Retina (tissue), 1 donor: ENCODE measurements at regions not wholly inside any gene's neighbourhood (a gene's known extent, or its start where the extent isn't known, plus 50 kb on each side); places are given as distances from the start of the nearest gene placed in this dataset.
"Not testable (repeated sequence)": the region's sequence is repeated elsewhere in the genome, so short reads cannot be mapped to it uniquely, and the experiment has no call there.

Source experiments
- DNase-seq: peaks from one replicate; pipeline ENCODE4 v3.0.0-alpha.2; 2016

DNA sequence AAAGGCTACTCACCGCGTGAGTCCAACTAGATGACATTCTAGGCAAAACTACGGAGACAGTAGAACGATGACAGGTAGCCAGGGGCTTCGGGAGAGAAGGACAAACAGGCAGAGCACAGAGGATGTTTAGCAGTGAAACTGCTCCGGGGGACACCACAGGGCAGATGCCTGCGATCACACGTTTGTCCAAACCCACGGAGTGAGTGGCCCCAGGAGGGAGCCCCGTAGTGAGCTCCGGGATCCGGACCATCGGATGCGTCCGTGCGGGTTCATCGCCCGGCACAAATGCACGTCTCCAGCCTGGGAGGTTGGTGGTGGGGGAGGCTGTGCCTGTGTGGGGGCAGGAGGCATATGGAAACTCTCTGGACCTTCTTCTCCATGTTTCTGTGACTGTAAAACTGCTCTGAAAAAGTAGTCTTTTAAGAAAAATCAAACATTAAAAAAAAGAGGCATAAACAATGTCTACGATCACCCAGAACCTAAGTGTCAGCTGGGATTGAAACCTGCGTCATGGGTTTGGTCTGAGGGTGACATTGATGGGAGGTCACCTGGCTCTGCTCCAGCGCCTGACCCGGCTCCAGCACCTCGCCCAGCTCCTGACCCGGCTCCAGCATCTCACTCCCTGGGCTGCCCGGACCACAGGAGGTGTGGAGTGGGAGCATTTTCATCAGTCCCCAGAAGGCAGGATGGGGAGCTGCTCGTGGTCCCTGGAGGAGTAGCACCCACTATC lies 83.0 kb upstream of the CTDP1 start:
- DNase-seq: no peak

DNA sequence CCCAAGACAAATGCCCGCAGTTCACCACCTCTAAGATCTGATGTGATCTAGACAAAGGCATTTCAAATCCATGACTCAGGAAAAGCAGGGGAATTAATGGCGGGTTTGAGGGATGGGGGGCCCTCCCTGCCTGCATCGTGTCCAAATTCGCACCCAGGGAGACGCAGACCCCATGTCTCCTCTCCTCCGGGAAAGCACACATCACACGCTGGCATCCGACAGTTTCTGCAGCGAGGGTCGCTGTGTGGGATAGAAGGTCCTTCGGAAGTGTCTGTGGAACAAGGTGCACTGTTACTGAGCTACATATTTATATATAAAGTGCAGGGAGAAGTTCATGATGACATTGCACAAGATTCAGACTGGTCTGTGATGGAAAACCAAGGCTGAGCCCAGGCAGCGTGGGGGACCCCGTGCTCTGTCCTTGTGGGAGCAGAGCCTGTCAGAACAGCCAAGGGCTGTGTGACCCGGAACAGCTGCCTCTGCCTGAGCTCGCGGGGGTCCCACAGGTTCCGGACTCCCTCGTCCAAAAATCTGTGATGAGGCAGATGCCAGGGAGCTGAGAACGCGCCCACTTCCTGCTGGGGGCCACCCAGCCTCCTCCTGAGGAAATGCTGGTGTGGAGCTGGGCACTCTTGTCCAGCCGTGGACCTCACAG lies 82.3 kb upstream of the CTDP1 start:
- no peak for DNase-seq

DNA sequence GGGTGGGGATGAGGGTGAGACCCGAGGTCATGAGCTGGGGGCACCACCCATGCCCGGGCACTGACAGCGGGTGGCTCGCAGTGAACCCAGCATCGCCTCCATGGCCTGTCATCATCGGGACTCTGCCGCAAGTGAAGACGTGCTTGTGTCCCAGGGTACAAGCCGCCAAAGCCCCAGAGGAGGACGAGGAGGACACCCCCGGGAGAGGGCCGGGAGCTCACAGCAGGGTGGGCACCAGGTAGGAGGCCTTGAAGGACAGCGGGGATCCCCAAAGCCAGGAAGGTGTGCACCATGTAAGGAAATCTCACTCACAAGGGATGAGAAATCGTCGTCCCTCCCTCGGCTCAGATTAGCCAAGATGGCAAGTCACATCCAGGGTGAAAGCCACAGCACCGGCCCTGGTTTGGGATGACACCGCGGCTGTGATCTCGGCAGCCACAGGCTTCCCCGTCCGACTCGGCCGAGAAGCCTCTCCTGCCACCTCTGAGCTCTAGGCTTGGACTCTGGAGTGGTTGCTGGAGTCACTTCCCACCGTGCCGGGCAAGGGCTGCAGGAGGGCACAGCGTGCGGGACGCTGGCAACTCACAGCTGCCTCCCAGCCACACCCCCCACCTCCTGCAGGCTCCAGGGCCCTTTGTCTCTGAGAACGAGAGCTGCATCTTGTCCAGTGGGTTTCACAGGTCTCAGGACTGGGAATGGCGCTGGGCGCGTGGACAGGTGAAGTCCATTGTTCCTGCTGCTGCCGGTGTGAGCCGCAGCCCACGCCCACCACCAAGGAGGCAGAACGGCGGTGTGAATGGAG lies 81.6 kb upstream of the CTDP1 start:
- no peak for DNase-seq

DNA sequence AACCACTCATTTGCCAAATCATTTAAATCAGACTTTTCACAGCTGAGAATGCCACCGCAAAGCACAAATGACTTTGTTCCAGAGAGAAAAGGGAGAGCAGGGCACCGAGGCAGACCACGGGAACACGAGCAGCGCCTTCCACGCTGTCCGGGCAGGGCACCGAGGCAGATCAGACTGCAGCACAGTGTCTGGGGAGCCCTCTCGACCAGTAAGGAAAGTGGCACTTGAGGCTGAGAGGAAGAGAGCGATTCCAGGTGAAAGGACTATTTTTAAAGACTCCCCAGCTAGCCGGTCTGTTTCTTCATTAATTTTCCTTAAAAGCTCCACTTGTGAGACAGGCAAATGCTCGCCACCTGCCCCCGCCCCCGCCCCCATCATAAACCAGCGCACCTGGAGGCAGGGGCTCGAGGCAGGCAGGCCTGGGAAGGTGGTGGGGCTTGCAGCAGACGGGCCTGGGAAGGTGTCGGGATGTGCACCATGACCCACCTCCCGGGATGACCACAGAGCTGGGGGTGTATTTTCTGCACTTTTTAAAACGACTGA lies 80.9 kb upstream of the CTDP1 start:
- DNase-seq: no peak

DNA sequence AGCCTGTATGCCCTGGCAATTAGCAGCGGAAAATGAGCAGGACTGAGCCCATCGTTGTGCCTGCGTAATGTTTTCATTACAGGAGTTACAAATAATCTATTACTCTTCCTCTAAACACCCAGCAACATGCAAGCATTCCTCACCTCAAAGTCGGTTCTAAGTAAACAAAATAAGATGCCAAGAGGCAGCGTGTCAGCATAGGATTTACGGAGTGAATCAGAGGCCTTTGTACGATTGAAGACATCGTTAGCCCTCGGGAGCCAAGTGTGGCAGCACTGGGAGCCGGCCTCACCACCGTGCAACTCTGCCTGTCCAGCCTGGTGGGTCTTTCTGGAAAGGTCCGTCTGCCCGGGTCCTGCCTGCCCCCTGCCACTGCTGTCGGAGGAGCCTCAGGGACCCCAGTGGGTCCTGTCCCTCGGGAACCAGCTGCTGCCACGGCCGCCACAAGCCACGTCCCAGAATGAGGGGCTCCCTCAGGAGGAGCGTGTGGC lies 80.1 kb upstream of the CTDP1 start:
- DNase-seq: no peak

DNA sequence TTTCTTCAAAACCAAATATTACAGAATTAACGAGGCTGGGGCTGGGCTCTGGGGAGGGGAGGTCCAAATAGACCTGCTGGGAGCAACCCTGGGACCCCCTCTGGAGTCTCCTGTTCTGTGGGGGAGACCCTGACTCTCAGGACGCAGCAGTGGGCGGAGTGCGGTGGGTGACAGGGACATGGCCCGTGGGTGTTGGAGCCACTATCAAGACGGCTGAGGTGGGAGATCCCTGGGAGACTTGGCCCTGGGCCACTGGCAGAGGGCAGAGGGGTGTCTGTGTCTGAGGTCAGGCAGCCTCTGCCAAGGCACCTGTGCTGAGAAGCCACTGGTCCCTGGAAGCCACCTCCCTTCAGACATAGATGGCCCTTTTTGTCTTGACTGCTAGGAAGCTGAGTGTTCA lies 79.5 kb upstream of the CTDP1 start:
- DNase-seq: no peak

DNA sequence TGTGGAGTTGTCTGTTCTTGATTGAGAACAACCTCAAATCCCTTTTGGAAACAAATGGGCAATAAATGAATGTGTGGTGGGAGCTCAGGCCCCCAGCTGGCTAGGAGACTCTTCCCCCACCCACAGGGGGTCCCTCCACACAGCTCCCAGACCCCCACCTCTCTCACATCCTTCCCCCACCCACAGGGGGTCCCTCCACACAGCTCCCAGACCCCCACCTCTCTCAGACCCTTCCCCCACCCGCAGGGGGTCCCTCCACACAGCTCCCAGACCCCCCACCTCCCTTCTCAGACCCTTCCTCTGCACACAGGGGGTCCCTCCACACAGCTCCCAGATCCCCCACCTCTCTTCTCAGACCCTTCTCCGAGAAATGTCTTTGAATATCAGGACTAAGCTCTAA lies 79.0 kb upstream of the CTDP1 start:
- no peak for DNase-seq

DNA sequence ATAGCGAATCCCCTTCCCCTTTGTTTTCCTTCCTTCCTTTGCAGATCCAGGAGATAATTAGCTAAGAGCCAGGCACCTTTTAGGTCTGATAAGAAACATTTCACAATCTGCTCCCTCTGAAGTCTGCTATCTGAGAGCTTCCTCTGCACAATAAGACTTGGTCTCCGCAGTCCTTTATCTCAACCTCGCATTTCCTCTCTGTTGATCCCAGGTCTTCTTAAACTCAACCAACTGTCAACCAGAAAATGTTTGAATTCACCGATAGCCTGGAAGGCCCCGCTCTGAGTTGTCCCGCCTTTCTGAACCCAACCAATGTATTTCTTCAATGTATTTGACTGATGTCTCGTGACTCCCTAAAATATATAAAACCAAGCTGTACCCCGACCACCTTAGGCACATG lies 78.4 kb upstream of the CTDP1 start:
- DNase-seq: no peak

DNA sequence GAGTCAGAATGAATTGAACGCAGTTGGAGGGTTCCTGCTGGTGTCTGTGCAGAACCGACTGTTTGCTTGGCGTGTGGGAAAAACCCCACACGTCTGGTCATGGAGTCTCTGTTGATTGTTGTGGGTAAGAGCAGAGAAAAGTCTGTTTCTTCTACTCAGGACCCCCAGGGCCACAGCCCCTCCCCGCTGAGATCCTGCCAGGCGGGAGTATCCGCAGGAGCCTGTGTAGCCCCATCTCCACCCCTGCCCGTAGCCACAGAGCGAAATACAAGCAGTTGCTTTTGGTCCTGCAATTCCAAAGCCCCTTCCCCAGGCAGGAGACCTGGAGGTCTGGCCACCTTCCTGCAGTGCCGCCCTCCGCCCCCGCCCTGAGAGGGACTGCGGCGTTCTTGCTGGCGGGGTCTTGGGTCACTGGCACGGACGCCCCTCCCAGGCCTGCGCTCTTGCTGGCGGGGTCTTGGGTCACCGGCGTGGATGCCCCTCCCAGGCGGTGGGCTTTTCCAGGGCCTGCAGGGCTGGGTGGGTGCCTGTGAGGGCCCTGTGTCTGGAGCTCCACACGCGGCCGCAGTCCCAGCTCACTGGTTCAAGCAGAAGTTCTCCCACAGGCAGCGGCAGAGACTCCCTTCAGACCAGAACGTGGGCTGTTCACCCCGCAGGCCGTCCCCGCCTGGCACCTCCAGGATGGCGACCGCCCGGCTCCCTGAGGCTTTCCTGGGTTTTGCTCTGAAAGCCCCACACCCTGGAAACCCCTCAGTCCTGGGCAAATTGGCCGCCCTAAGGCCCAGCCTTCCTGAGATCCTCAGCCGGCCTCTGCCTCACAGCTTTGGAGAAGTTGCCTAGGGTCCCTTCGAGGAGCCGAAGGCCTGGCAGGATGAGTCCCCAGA lies 76.0 kb upstream of the CTDP1 start:
- no peak for DNase-seq

DNA sequence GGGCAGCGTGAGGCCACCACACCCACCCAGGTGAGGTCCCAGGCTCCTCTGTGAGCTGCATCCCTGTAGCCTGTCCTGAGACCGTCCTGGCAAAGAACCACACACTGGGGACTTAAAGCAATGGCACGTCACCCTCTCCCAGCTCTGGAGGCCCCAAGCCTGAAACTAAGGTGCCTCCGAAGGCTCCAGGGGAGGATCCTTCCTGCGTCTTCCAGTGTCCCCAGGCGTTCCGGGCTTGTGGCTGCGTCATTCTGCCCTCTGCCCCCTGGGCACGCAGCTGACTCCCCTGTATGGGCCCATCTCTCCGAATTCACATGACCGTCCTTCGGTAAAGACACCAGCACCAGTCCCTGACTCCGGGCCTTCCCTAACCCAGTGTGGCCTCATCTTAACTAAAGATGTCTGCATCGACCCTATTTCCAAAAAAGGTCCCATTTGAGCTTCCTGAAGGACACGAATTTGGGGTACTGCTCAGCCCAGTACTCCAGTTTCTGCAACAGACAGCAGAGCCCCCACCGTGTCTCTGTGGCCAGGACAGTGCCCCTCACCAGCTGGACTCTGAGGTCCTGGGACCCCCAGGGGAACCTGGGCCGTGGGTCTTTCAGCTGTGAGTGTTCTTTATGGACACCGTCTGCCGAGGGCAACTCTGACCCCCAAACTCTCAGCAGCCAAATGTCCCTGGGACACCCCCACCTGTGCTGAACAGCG lies 75.2 kb upstream of the CTDP1 start:
- no peak for DNase-seq

DNA sequence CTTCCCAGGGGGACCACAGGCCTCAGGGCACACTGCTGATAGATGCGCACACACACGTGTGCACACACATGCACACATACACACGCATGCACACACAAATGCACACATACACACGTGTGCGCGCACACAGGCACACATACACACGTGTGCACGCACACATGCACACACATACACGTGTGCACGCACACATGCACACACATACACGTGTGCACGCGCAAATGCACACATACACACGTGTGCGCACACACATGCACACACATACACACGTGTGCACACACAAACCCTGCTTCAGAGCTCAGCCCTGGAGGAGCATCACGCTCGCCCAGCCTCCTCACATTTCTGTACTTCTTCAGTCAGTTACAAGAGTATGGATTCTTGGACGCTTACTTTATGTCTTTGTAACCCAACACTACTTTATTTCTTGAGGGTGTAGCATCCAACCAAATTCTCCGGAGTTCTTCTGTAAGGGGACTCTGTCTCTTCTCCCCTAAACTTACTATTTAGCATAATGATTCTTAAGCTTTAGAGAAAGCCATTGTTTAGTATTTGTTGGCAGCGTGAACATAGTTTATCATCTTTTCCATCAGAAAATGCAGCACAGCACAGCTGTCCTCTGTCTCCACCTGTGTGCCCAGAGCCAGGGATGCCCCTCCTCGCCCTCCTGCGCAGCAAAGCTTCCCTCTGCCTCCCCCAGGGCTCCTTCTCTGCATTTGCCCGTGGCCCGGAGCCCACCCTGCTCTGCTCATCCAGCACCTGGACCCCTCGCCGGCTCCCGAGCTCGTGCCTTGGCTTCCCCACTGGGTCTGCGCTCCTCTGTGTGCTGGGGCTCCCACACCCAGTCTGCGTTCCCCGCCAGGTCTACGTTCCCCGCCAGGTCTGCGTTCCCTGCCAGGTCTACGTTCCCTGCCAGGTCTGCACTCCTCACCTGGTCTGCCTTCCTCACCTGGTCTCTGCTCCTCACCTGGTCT lies 74.4 kb upstream of the CTDP1 start:
- DNase-seq: no peak

DNA sequence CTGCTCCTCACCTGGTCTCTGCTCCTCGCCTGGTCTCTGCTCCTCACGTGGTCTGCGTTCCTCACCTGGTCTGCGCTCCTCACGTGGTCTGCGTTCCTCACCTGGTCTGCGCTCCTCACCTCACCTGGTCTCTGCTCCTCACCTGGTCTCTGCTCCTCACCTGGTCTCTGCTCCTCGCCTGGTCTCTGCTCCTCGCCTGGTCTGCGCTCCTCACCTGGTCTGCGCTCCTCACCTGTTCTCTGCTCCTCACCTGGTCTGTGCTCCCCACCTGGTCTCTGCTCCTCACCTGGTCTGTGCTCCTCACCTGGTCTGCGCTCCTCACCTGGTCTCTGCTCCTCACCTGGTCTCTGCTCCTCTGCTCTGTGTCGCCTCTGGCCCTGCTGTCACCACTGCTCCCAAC lies 73.5 kb upstream of the CTDP1 start:
- not testable (repeated sequence) for DNase-seq

DNA sequence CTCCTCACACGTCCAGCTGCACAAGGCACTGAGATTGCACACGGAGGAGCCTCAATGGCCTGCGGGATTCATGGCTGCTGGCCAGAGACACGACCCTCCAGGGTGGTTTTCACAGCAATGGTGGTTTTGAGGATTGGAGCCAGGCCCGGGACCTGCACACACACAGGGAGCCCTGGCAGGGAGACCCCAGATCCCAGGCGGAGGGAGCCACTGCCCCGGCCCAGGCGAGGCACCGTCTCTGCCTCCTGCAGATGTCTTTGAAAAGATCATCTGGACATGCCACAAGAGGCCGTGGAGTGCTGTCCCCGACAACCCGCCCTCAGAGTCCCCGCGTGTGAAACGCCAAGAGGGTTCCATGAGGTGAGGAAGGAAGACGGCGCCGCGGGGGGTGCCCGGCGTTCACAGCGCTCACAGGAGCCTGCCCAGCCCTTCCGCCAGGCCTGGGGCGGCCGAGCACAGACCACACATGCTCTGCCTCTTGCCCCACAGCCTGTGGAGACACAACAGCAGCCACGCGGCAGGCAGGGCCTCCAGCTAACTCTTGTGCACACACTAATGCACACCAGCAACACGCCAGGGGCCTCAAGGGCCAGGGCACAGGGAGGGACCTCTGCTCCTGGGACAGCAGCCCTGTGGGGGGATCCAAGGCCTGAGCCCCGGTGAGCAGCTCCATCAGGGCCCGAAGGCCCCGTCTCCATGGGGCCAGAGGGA lies 72.8 kb upstream of the CTDP1 start:
- no peak for DNase-seq

DNA sequence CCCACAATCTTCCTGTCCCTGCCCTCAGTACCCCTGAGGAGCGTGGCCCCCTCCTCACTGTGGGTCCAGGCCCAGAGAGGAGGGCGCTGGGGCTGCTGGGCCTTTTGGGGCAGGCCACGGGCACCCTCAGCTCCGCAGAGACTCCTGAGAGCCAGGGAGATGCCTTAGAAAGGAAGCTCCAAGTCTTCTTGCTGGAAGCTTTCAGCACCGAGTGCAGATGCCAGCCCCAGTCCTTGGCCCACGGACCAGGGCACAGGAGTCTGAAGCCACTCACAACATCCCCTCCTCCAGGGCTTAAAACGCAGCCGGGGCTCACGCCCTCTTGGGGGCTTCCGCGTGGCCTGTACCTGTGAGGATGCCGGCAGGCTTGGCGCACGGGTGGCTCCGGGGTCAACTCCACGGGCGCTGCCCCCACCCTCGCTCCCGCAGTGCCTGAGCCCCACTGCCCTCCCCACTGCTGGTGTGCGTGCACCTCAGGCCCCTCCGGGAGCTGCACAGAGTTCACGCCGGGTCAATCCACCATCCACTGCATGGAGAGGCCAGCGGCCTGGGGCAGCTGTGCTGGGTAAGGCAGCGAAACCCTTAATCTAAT lies 72.1 kb upstream of the CTDP1 start:
- DNase-seq: no peak

DNA sequence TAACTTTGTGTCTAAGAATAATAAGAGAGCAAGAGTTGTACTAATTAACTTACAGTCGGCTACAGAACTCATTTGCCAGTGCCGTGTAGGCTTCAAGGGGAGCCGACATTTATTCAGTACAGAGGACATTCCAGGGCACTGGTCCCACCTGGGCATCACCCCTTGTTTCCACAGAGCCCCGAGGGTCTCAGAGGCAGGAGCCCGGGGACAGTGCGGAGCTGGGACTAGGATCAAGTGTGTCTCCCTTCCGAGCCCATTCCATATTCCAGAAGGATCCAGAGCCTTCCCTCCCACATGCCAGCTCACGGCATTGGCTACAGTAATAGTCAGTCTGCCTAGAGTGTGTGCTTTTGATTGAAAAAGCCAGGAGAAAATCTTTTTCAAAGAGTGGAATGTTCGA lies 71.5 kb upstream of the CTDP1 start:
- no peak for DNase-seq

DNA sequence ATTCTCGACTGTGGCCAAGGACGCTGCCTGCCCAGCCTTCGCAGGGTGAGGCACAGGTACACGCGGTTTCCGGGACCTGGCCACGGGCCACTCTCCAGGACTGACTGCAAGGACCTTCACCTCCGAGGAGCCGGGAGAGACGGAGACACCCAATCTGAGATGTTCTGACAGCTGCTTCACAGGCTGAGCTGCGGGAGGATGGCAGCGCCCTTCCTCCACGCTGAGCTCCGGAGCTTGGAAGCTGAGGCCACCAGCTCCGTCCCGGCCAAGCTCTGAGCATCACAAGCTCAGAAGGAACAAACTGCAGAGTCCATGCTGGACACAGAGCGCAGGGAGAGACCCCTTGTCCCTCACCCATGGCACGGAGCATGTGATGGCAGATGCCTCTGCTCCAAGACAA lies 71.1 kb upstream of the CTDP1 start:
- no peak for DNase-seq

DNA sequence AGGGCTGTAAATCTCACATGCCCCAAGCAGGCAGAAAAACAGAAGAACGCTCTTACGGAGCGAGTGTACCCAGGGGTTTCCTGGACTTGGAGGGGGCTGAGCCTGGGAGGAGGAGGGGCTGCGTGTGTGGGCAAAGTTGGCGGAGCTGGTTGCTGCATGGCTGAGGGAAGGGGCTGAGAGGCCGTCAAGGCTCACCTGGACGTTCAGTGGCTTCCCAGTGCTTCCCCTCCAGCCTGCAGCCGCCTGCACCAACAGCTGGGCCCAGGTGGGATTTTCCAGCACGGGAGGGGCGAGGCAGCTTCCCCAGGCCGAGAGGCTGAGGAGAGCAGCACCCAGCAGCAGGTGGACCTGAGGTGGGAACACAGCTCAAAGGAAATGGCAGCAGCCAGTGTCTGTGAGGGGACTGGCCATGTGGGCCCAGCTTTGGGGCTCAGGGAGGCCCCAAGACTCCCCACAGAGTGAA lies 70.6 kb upstream of the CTDP1 start:
- DNase-seq: no peak

DNA sequence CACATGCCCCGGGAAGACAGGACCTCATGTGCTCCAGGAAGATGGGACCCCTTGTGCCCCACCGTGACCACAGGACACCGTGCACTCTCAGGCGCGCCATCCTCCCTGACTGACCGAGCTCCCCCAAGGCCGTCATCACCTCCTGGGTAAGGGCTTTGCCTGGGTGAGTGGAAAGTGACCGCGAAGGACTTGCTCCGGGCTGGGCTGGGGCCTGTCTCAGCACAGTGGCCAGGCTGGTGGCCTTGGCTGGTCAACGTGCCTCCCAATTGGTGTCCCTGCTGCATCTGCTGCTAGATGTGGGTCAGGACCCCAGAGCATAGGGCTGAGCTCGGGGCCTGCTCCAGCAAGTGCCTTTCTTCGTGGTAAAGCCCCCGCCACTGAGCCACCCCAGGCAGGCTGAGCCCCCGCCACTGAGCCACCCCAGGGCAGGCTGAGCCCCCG lies 69.7 kb upstream of the CTDP1 start:
- no peak for DNase-seq

DNA sequence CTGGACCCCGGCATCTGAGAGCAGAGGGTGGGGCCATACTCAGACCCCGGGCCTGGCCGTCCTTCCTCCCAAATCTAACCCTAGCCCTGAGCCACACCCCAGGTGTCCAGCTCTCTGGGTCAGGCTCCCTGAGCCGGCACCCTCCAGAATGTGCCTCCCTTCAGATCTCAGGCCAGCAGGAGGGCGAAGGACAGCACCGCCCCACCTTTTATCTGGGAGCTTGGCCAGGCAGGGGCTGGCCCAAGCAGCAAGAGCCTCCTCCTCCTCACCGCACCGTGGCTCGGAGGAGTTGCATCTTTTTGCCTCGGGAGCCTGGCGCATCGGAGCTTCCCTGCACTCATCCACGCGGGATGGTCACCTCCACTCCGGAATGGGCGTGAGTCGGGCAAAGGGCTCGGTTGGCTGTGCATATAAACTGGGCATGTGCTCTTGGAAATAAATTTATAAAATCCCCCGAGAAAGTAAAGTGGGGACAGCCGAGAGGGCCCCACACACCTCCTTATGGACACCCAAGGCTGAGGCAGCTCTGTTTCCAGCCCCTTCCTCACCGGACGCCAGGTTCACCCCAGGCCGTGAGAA lies 69.1 kb upstream of the CTDP1 start:
- DNase-seq: no peak
